ENCODE measurements at regions not wholly inside any gene's neighbourhood (a gene's known extent, or its start where the extent isn't known, plus 50 kb on each side); places are given as distances from the start of the nearest gene placed in this dataset.
"Not testable (repeated sequence)": the region's sequence is repeated elsewhere in the genome, so short reads cannot be mapped to it uniquely, and the experiment has no call there.

DNA sequence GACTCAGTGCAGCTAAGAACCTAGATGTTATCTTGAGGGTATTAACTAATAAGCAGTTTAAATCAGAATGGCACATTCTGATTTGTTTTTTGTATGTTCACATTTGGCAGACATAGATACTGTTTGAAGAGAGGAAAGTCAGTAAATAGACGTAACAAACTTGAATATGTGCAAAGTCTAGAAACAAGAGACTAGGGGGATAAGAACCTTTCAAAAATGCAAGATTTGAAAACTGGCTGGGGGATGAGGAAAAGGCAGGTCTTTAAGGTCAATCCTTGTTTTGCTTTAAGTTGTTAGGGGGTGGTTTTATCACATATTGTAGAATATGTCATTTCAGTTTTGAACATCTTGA, 136.5 kb downstream of the ZNF92 start:
- not testable (repeated sequence) for H3K9me3 Mint-ChIP-seq (ENCODE audit: insufficient read depth)

DNA sequence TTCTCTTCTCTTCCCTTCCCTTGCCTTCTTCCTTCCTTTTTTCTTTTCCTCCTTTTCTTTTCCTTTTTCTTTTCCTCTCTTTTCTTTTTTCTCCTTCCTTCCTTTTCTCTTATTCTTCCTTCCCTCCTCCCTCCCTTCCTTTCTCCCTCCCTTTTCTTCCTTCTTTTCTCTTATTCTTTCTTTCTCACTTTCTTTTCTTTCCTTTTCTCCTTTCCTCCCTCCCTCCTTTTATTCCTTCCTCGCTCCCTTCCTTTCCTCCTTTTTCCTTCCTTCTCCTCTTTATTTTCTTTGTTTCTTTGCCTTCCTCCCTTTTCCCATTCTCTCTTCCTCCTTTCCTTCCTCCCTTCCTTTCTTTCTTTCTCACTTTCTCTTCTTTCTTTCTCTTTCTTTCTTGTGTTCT, 146.1 kb downstream of the ZNF92 start:
- H3K27me3 Mint-ChIP-seq, result peaks cover 13% of the 10 kb centered on the region
- intact Hi-C loops (cut with micrococcal nuclease); ATAC-seq (ENCODE audit: low read depth); H3K27ac Mint-ChIP-seq; H3K27ac ChIP-seq (ENCODE audit: low read length in 2 of 2); H2AFZ ChIP-seq (ENCODE audit: insufficient read depth, low read depth, low read length, poor library complexity, severe bottlenecking); H3K4me1 ChIP-seq (ENCODE audit: control insufficient read depth in 2 of 2, insufficient read depth in 2 of 2, low read length in 2 of 2); H3K4me3 ChIP-seq (ENCODE audit: control extremely low read depth in 1 of 5, extremely low read depth in 1 of 5, insufficient read depth in 1 of 5, low read depth in 2 of 5, low read length in 4 of 5); H3K27me3 ChIP-seq (replicated peaks in 1 of 4; ENCODE audit: control extremely low read depth in 1 of 4, control insufficient read depth in 3 of 4, insufficient read depth in 4 of 4, low read length in 3 of 4); H3K36me3 ChIP-seq (replicated peaks in 1 of 2; ENCODE audit: control extremely low read depth in 1 of 2, control insufficient read depth in 1 of 2, extremely low read depth in 1 of 2, insufficient read depth in 2 of 2, low read length in 1 of 2); POLR2A ChIA-PET; H4K20me1 ChIP-seq (ENCODE audit: control insufficient read depth, insufficient read depth, low read length, poor library complexity, severe bottlenecking); H3K4me3 Mint-ChIP-seq; H3K9me3 Mint-ChIP-seq (ENCODE audit: insufficient read depth); H3K4me2 ChIP-seq (replicated peaks; ENCODE audit: low read depth, low read length, poor library complexity, severe bottlenecking); H3K9ac ChIP-seq (ENCODE audit: low read length); H3K4me1 Mint-ChIP-seq; DNase-seq; CTCF ChIA-PET; H3K9me3 ChIP-seq (ENCODE audit: control extremely low read depth in 1 of 3, control insufficient read depth in 2 of 3, insufficient read depth in 1 of 3, low read length in 2 of 3); H3K79me2 ChIP-seq (ENCODE audit: control insufficient read depth, insufficient read depth, low read length): not testable (repeated sequence)
- no CpG with 5 or more reads among the region's 1 CpG for WGBS (ENCODE audit: insufficient coverage)

More for the DNA sequence above, 136.5 kb downstream of the ZNF92 start:
- CTCF ChIA-PET, result interaction anchor here (0.7 kb wide), 1 partner anchor 560 kb away, joined by 4 read pairs; no protein-coding TSS in a partner anchor
- peak; percentile 64 for TF ChIP-seq EZH2 (IDR thresholded peaks at IDR 0.05; ENCODE audit: borderline replicate concordance, insufficient read depth, low read depth, low read length, poor library complexity, severe bottlenecking)
- Mint-ChIP-seq H3K27ac (peak overlapping the region; percentile 67), H3K4me3 (peak overlapping the region; percentile 84), H3K27me3 (peaks cover 22% of the 10 kb centered on the region)
- H3K79me2 ChIP-seq (ENCODE audit: control insufficient read depth, insufficient read depth, low read length); DNase-seq; H3K9me3 ChIP-seq (ENCODE audit: control extremely low read depth in 1 of 3, control insufficient read depth in 2 of 3, insufficient read depth in 1 of 3, low read length in 2 of 3); H3K36me3 ChIP-seq (replicated peaks in 1 of 2; ENCODE audit: control extremely low read depth in 1 of 2, control insufficient read depth in 1 of 2, extremely low read depth in 1 of 2, insufficient read depth in 2 of 2, low read length in 1 of 2); H3K4me1 Mint-ChIP-seq; H4K20me1 ChIP-seq (ENCODE audit: control insufficient read depth, insufficient read depth, low read length, poor library complexity, severe bottlenecking); H3K27ac ChIP-seq (ENCODE audit: low read length in 2 of 2); ATAC-seq (ENCODE audit: low read depth); POLR2A ChIA-PET; intact Hi-C loops (cut with micrococcal nuclease): not testable (repeated sequence)
- Histone ChIP-seq H2AFZ (ENCODE audit: insufficient read depth, low read depth, low read length, poor library complexity, severe bottlenecking) (peak overlapping the region; percentile 82), H3K4me1 (ENCODE audit: control insufficient read depth in 2 of 2, insufficient read depth in 2 of 2, low read length in 2 of 2) (peaks cover 3 to 12% of the 10 kb centered on the region in 2 donors), H3K9ac (ENCODE audit: low read length) (peak overlapping the region; percentile 78), H3K27me3 (replicated peaks in 1 of 4; ENCODE audit: control extremely low read depth in 1 of 4, control insufficient read depth in 3 of 4, insufficient read depth in 4 of 4, low read length in 3 of 4) (peaks cover 0 to 25% (median 18%) of the 10 kb centered on the region in 4 experiments), H3K4me3 (ENCODE audit: control extremely low read depth in 1 of 5, extremely low read depth in 1 of 5, insufficient read depth in 1 of 5, low read depth in 2 of 5, low read length in 4 of 5) (peak overlapping the region in 4 of 5 experiments; percentile 54 to 69 (median 62)), H3K4me2 (replicated peaks; ENCODE audit: low read depth, low read length, poor library complexity, severe bottlenecking) (peak overlapping the region; percentile 86)
- WGBS (ENCODE audit: insufficient coverage), result 13% methylated on average over 1 of the region's 1 CpG

DNA sequence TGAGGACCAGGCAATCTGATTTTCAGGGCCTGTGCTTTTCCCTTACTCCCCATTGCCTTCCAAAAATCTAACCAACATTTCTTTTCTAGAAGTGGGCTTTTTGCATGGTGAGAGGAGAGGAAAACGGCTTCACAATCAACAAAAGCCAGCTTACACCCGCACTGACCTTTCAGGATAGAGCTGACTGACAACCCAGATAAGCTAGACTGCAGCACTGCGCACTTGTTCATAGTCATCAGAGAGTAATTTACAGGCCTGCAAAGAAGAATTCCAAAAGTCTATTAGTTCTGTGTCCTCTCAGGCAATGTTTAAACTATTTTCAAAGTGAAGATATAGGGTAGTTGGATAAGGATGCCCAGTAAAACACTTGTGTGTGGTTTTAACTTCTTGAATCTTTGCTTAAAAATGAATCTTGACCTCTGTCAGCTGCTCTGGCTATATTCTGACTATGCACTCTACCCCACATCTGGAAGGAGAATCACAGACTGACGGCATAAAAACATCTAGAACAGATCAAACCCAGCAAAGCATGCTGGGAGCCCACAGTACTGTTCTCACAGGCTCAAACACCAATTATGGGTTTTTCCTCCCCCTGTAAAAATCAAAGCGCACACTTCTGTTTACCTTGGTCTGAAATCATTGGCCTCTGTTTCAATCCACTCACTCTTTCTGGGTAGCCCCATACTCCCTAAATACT, 172.0 kb downstream of the ZNF92 start:
- H3K27ac ChIP-seq (ENCODE audit: low read length in 2 of 2); DNase-seq; H3K27me3 Mint-ChIP-seq; H3K4me1 Mint-ChIP-seq; ATAC-seq (ENCODE audit: low read depth); H3K9ac ChIP-seq (ENCODE audit: low read length); H3K36me3 ChIP-seq (replicated peaks in 1 of 2; ENCODE audit: control extremely low read depth in 1 of 2, control insufficient read depth in 1 of 2, extremely low read depth in 1 of 2, insufficient read depth in 2 of 2, low read length in 1 of 2); CTCF ChIA-PET; POLR2A ChIA-PET; H3K9me3 ChIP-seq (ENCODE audit: control extremely low read depth in 1 of 3, control insufficient read depth in 2 of 3, insufficient read depth in 1 of 3, low read length in 2 of 3); H3K9me3 Mint-ChIP-seq (ENCODE audit: insufficient read depth); H3K79me2 ChIP-seq (ENCODE audit: control insufficient read depth, insufficient read depth, low read length); H2AFZ ChIP-seq (ENCODE audit: insufficient read depth, low read depth, low read length, poor library complexity, severe bottlenecking); H4K20me1 ChIP-seq (ENCODE audit: control insufficient read depth, insufficient read depth, low read length, poor library complexity, severe bottlenecking); H3K27me3 ChIP-seq (replicated peaks in 1 of 4; ENCODE audit: control extremely low read depth in 1 of 4, control insufficient read depth in 3 of 4, insufficient read depth in 4 of 4, low read length in 3 of 4); H3K4me3 Mint-ChIP-seq; H3K4me2 ChIP-seq (replicated peaks; ENCODE audit: low read depth, low read length, poor library complexity, severe bottlenecking); H3K4me1 ChIP-seq (ENCODE audit: control insufficient read depth in 2 of 2, insufficient read depth in 2 of 2, low read length in 2 of 2); H3K27ac Mint-ChIP-seq; H3K4me3 ChIP-seq (ENCODE audit: control extremely low read depth in 1 of 5, extremely low read depth in 1 of 5, insufficient read depth in 1 of 5, low read depth in 2 of 5, low read length in 4 of 5); intact Hi-C loops (cut with micrococcal nuclease): not testable (repeated sequence)
- WGBS (ENCODE audit: insufficient coverage), result no CpG with 5 or more reads among the region's 5 CpGs

All from B cell (primary cell).